HepG2 (cell line): ENCODE measurements at regions not wholly inside any gene's neighbourhood (a gene's known extent, or its start where the extent isn't known, plus 50 kb on each side); places are given as distances from the start of the nearest gene placed in this dataset.

Experiments
- ATAC-seq: fragments of 200-7000 bp; cut with Tn5 transposase; 3 replicates; pipeline ENCODE4 v1.9.1; 2020; ENCODE audit warnings: mild to moderate bottlenecking, moderate library complexity
- BruUV-seq: library from RNA; stranded (reverse); fragments of 400-500 nt; replicated peaks from 2 replicates; lab custom pipeline; 2021; lab: Mats Ljungman, UMichigan
- CTCF ChIA-PET: fragments of 300-600 bp; formaldehyde crosslinking; extraction: SDS; loops from one replicate; lab custom pipeline; 2021; ENCODE audit warnings: low total read pairs, inconsistent platforms, low intra/inter-chr PET ratio; lab: Yijun Ruan, JAX
- POLR2A ChIA-PET: fragments of 350-600 bp; sonication (Branson Sonifier 250); formaldehyde crosslinking; loops from one replicate; lab custom pipeline; 2020; ENCODE audit warnings: antibody characterized with exemption, inconsistent platforms; lab: Yijun Ruan, JAX
- DNase-seq: peaks from one replicate; pipeline ENCODE4 v3.0.0-alpha.2; 2015; ENCODE audit warnings: low spot score
- FAIRE-seq: peaks from 3 replicates; lab custom pipeline; 2011; peaks lifted over from hg19 to GRCh38; lab: Jason Lieb, UNC
- H2AFZ ChIP-seq: one replicate; pipeline ENCODE4 v1.6.1; 2011; ENCODE audit warnings: low read length, inconsistent platforms
- H3K27ac ChIP-seq: fragments of 300-600 bp; 3 replicates; pipeline ENCODE4 v1.8.0; 2011; ENCODE audit warnings: mixed run types, mild to moderate bottlenecking, mixed read lengths, low read length, inconsistent platforms; ENCODE audit not compliant: insufficient read depth; ENCODE audit errors: extremely low read length
- H3K27me3 ChIP-seq, 2 experiments: fragments of 200-600 bp in 1 of 2; 2 replicates in 1 of 2; 3 replicates in 1 of 2; pipeline versions ENCODE4 v1.6.0 to v1.8.0; 2011; ENCODE audit warnings: low read length in 2 of 2, mild to moderate bottlenecking in 2 of 2, moderate library complexity in 2 of 2, inconsistent platforms in 1 of 2; ENCODE audit not compliant: insufficient read depth in 2 of 2, control insufficient read depth in 1 of 2
- H3K36me3 ChIP-seq, 2 experiments: fragments of 200-600 bp in 1 of 2; replicated peaks in 1 of 2; 2 replicates in 1 of 2; 3 replicates in 1 of 2; pipeline versions ENCODE4 v1.5.1 to v1.8.0; 2011; ENCODE audit warnings: low read length in 2 of 2, inconsistent platforms in 1 of 2; ENCODE audit not compliant: insufficient read depth in 2 of 2, control insufficient read depth in 1 of 2
- H3K4me1 ChIP-seq: 2 replicates; pipeline ENCODE4 v1.5.1; 2012; ENCODE audit warnings: low read length, inconsistent platforms; ENCODE audit not compliant: insufficient read depth
- H3K4me2 ChIP-seq: 2 replicates; pipeline ENCODE4 v1.6.0; 2011; ENCODE audit warnings: low read depth, low read length, inconsistent platforms
- H3K4me3 ChIP-seq, 3 experiments: fragments of 200-600 bp in 1 of 3; sonication (generic), shearing (Covaris generic) in 1 of 3; replicated peaks in 1 of 3; 2 replicates each; pipeline ENCODE4 v1.5.1; 2011 to 2016; ENCODE audit warnings: low read length in 3 of 3, inconsistent platforms in 2 of 3, low read depth in 2 of 3, mild to moderate bottlenecking in 2 of 3, control low read depth in 1 of 3, mixed read lengths in 1 of 3; ENCODE audit not compliant: insufficient read depth in 1 of 3
- H3K79me2 ChIP-seq: one replicate; pipeline ENCODE4 v1.6.1; 2011; ENCODE audit warnings: low read length, inconsistent platforms; ENCODE audit not compliant: insufficient read depth
- H3K9ac ChIP-seq: 2 replicates; pipeline ENCODE4 v1.6.0; 2011; ENCODE audit warnings: mild to moderate bottlenecking, low read depth, low read length, inconsistent platforms; ENCODE audit not compliant: insufficient read depth
- H3K9me3 ChIP-seq: 2 replicates; pipeline ENCODE4 v1.5.1; 2012; ENCODE audit warnings: mild to moderate bottlenecking, low read length
- H4K20me1 ChIP-seq: 2 replicates; pipeline ENCODE4 v1.6.0; 2011; ENCODE audit warnings: inconsistent platforms, mild to moderate bottlenecking, low read length, moderate library complexity; ENCODE audit not compliant: insufficient read depth
- ARID2 ChIP-seq: sonication (generic); formaldehyde crosslinking; IDR thresholded peaks from 2 replicates; pipeline ENCODE4 v1.8.1; 2022; ENCODE audit warnings: mild to moderate bottlenecking, missing genetic modification reagents, borderline replicate concordance
- DMTF1 ChIP-seq: sonication (generic); formaldehyde crosslinking; IDR thresholded peaks from 2 replicates; pipeline ENCODE4 v1.4.0; 2020; ENCODE audit warnings: mild to moderate bottlenecking, missing genetic modification reagents
- GFI1 ChIP-seq: sonication (generic); formaldehyde crosslinking; IDR thresholded peaks from 2 replicates; pipeline ENCODE4 v1.5.0; 2020; ENCODE audit warnings: missing genetic modification reagents, mild to moderate bottlenecking, borderline replicate concordance
- MBD4 ChIP-seq: IDR thresholded peaks from 2 replicates; pipeline ENCODE4 v1.6.1; 2012; ENCODE audit warnings: low read length, inconsistent platforms, borderline replicate concordance
- MIER3 ChIP-seq: IDR thresholded peaks from 2 replicates; pipeline ENCODE4 v1.6.1; 2016; ENCODE audit warnings: missing compliant biosample characterization, borderline replicate concordance
- PAX8 ChIP-seq: sonication (generic); formaldehyde crosslinking; IDR thresholded peaks from 2 replicates; pipeline ENCODE4 v1.8.0; 2022; ENCODE audit warnings: mild to moderate bottlenecking, missing genetic modification reagents, borderline replicate concordance
- POLR2AphosphoS5 ChIP-seq: IDR thresholded peaks from 2 replicates; pipeline ENCODE4 v1.6.1; 2012; ENCODE audit warnings: low read depth, low read length
- ZNF687 ChIP-seq: sonication (generic); formaldehyde crosslinking; IDR thresholded peaks from 2 replicates; pipeline ENCODE4 v1.5.1; 2020; ENCODE audit warnings: mild to moderate bottlenecking, missing genetic modification reagents, moderate library complexity
- WGBS: methylation state at CpG from one replicate; pipeline ENCODE4 v1.1.6; 2017; ENCODE audit warnings: low lambda C conversion rate; 5-methylcytosine and 5-hydroxymethylcytosine counted together
- in situ Hi-C: cut with HindIII; loops from 2 replicates; pipeline ENCODE4 v1.10.0; 2017; ENCODE audit warnings: low pct_unique_long_range_greater_than_20kb; ENCODE audit not compliant: extremely low pct_ligation_motif_present
- intact Hi-C: fragments of 100-400 bp; cut with micrococcal nuclease; formaldehyde crosslinking; loops from one replicate; pipeline ENCODE4 v1.10.0; 2022; ENCODE audit not compliant: unreplicated experiment

- no peak for TF ChIP-seq ZNF687 (CRISPR knock-in tag)
Observed at GRCh38 chr5:89059274-89059673, 176.3 kb upstream of the MEF2C start (continued).

GRCh38 chr5:89055695-89056085 lies 172.7 kb upstream of the MEF2C start:
- no peak overlapping the region for H2AFZ ChIP-seq
- H3K9ac ChIP-seq, result no peak overlapping the region
- ChIA-PET CTCF (no interaction called here), POLR2A (no interaction called here)
- no peak overlapping the region for H3K27ac ChIP-seq
- no TSS peak for BruUV-seq
- H4K20me1 ChIP-seq, result no peaks in the 10 kb centered on the region
- no peaks in the 10 kb centered on the region for H3K79me2 ChIP-seq
- no peaks in the 10 kb centered on the region for H3K36me3 ChIP-seq
- DNase-seq, result no peak
- no peak overlapping the region for H3K4me3 ChIP-seq
- no peak overlapping the region for H3K4me2 ChIP-seq
- in situ Hi-C loops, result no loop called here
- H3K4me1 ChIP-seq, result no peaks in the 10 kb centered on the region
- intact Hi-C loops, result no loop called here
- 4% methylated on average over 3 of the region's 3 CpGs for WGBS
- ATAC-seq, result no peak
- no peaks in the 10 kb centered on the region for H3K27me3 ChIP-seq
- no peak for FAIRE-seq
- H3K9me3 ChIP-seq, result 0 out of 2 replicates have a peak, but pooled peaks cover 5% of the 10 kb centered on the region
- no peak for TF ChIP-seq DMTF1 (CRISPR knock-in tag)
- TF ChIP-seq MBD4, result no peak
- no peak for TF ChIP-seq PAX8
- TF ChIP-seq POLR2AphosphoS5, result no peak
- no peak for TF ChIP-seq ARID2 (CRISPR knock-in tag)
- TF ChIP-seq MIER3 (CRISPR knock-in tag), result no peak
- no peak for TF ChIP-seq GFI1
